ENCODE measurements at regions not wholly inside any gene's neighbourhood (a gene's known extent, or its start where the extent isn't known, plus 50 kb on each side); places are given as distances from the start of the nearest gene placed in this dataset.

- TF ChIP-seq CTCF (IDR thresholded peaks at IDR 0.05) (no peak), POLR2A (IDR thresholded peaks at IDR 0.05) (no peak)
These were observed 224.2 kb downstream of the C16orf95 start for GRCh38 chr16:87092958-87093357.

All from heart left ventricle (tissue), 13 donors.